Cerebellar cortex (tissue), 1 donor: ENCODE measurements at regions not wholly inside any gene's neighbourhood (a gene's known extent, or its start where the extent isn't known, plus 50 kb on each side); places are given as distances from the start of the nearest gene placed in this dataset.

Experiments
- DNase-seq: peaks from one replicate; pipeline ENCODE4 v3.0.0-alpha.2; 2015; ENCODE audit warnings: low spot score

GRCh38 chr4:30939684-30940083 is 219.5 kb downstream of the PCDH7 start:
- DNase-seq, result no peak

GRCh38 chr4:30941641-30942040 is 221.5 kb downstream of the PCDH7 start:
- DNase-seq, result no peak

GRCh38 chr4:30943356-30943755 is 223.2 kb downstream of the PCDH7 start:
- DNase-seq, result no peak

GRCh38 chr4:30945586-30945985 is 225.4 kb downstream of the PCDH7 start:
- DNase-seq, result no peak

- DNase-seq, result no peak
These were observed 226.1 kb downstream of the PCDH7 start for GRCh38 chr4:30946288-30946687.

- no peak for DNase-seq
These were observed 228.5 kb downstream of the PCDH7 start for GRCh38 chr4:30948653-30949052.

- no peak for DNase-seq
These were observed 230.6 kb downstream of the PCDH7 start for GRCh38 chr4:30950737-30951136.

GRCh38 chr4:30952526-30953219 is 232.5 kb downstream of the PCDH7 start:
- no peak for DNase-seq

GRCh38 chr4:30953799-30954198 is 233.6 kb downstream of the PCDH7 start:
- DNase-seq, result no peak

GRCh38 chr4:30956916-30957315 is 236.7 kb downstream of the PCDH7 start:
- DNase-seq, result no peak

- no peak for DNase-seq
These were observed 237.5 kb downstream of the PCDH7 start for GRCh38 chr4:30957706-30958105.

GRCh38 chr4:30959781-30960485 is 239.8 kb downstream of the PCDH7 start:
- DNase-seq, result no peak

GRCh38 chr4:30962939-30963338 is 242.8 kb downstream of the PCDH7 start:
- DNase-seq, result no peak

- no peak for DNase-seq
These were observed 248.8 kb downstream of the PCDH7 start for GRCh38 chr4:30968926-30969325.

- DNase-seq, result no peak
These were observed 252.4 kb downstream of the PCDH7 start for GRCh38 chr4:30972542-30972941.

GRCh38 chr4:30973993-30974392 is 253.8 kb downstream of the PCDH7 start:
- DNase-seq, result no peak

GRCh38 chr4:30979402-30979801 is 259.2 kb downstream of the PCDH7 start:
- DNase-seq, result no peak

GRCh38 chr4:30989508-30989907 is 269.3 kb downstream of the PCDH7 start:
- no peak for DNase-seq

GRCh38 chr4:30996841-30997240 is 276.7 kb downstream of the PCDH7 start:
- no peak for DNase-seq

- DNase-seq, result no peak
These were observed 284.9 kb downstream of the PCDH7 start for GRCh38 chr4:31005037-31005436.

- DNase-seq, result no peak
These were observed 287.7 kb downstream of the PCDH7 start for GRCh38 chr4:31007858-31008257.

- no peak for DNase-seq
These were observed 289.8 kb downstream of the PCDH7 start for GRCh38 chr4:31009926-31010325.

- DNase-seq, result no peak
These were observed 295.0 kb downstream of the PCDH7 start for GRCh38 chr4:31015123-31015522.
